ENCODE measurements at regions not wholly inside any gene's neighbourhood (a gene's known extent, or its start where the extent isn't known, plus 50 kb on each side); places are given as distances from the start of the nearest gene placed in this dataset.

- TF ChIP-seq CTCF (IDR thresholded peaks at IDR 0.05) (no peak), POLR2A (IDR thresholded peaks at IDR 0.05) (no peak)
Observed at GRCh38 chr9:71286146-71286545, 164.7 kb upstream of the TRPM3 start.

Measured in Peyer's patch (tissue), 4 donors.